Choroid plexus epithelial cell (primary cell): ENCODE measurements at regions not wholly inside any gene's neighbourhood (a gene's known extent, or its start where the extent isn't known, plus 50 kb on each side); places are given as distances from the start of the nearest gene placed in this dataset.

ENCODE experiments used
- DNase-seq: peaks from one replicate; pipeline ENCODE4 v3.0.0-alpha.2; 2010; ENCODE audit warnings: low read depth
- H3K4me3 ChIP-seq: 2 replicates; pipeline ENCODE4 v1.5.1; 2011; ENCODE audit warnings: low read depth, mild to moderate bottlenecking, control low read depth, low read length, moderate library complexity
- CTCF ChIP-seq: conservative IDR thresholded peaks from 2 replicates; pipeline ENCODE4 v1.5.1; 2011; ENCODE audit warnings: low read depth, mild to moderate bottlenecking, control low read depth, inconsistent platforms, low read length, moderate library complexity

DNA sequence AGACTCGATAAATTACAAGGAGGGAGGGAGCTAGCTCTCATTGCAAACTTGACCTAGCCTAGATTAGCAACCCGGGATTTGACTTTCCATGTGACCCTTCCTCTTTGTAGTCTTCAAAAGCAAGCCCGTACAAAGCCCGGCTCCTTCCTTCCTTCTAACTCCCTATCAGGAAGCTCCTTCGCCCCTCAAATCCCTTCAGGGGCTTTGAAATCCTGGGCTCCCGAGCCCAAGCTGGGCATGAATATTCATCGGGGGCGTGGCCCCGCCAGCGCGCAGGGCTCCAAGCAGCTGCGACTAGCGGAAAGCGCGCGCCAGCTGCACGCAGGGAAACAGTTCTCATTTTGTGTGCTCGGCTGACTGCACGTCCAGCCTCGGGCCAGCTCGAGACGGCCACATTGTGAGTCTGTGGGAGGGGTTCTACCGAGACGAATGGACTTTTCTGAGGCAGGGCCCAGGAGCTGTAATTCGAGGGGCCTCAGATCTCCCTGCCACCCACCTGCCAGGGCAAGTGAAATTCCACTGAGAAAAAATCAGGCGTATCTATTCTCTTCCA, 84.0 kb upstream of the PELI1 start:
- TF ChIP-seq CTCF = peak; percentile 23
- peak overlapping the region; percentile 56 for H3K4me3 ChIP-seq
- peak; percentile 69 for DNase-seq

DNA sequence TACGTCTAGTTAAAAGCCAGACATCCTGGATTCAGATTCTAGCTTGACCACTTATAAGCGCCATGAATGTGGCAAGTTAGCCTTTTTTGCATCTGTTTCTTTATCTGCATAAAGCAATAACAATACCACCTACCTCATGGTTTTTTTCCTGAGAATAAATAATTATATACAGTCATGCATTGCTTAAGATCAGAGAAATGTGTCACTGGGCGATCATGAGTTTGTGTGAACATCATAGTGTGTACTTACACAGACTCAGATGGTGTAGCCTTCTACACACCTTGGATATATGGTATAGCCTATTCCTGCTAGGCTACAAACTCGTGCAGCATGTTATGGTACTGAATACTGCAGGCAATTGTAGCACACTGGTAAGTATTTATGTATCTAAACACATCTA, 84.7 kb upstream of the PELI1 start:
- TF ChIP-seq CTCF = no peak
- H3K4me3 ChIP-seq = no peak overlapping the region
- DNase-seq = no peak

DNA sequence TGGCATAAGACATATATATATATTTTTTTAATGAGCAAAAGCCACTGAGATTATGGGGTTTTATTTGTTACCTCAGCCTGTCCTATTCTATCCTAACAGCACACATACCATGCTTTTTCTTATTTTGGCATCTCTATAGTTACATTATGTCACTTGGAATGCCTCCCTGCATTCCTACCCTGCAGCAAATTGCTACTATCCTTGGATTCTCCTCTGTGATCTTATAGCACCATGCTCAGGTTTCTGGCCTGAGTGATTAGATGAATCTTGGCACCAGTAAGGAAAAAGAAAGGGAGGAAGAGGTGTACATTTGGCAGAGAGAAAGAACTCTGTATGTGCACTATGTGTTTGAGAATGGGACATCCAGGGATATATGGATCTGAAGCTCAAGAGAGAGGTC, 86.3 kb upstream of the PELI1 start:
- no peak overlapping the region for H3K4me3 ChIP-seq
- no peak for DNase-seq
- no peak for TF ChIP-seq CTCF

- no peak for TF ChIP-seq CTCF
These were observed 88.0 kb upstream of the PELI1 start for GRCh38 chr2:64232266-64232665.

DNA sequence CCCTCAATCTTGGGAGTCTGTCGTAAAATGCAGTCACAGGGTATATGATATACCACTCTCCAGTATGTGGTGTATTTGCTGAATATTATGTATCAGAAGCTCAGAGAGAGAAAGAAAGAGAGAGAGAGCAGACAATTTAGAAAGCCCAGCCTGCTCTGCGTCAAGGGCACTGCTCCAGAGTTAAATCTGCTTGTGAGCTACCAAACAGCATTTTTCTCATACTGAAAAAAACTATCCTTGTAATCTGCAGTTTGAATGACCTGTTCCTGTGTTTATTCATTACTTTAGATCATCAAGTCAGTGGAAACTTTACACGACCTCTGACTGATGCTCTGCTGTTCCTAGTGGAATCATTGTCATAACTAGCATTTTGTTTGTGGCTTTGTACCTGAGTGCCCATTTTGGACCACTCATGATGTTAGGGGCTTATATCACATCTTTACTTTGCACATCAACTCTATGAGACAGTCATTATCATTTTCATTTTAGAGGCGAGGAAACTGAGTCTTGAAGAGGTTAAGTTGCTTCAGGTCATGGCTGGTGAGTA, 89.2 kb upstream of the PELI1 start:
- TF ChIP-seq CTCF = no peak
- DNase-seq = peak; percentile 18

More at GRCh38 chr2:64232266-64232665, 88.0 kb upstream of the PELI1 start:
- H3K4me3 ChIP-seq = no peak overlapping the region
- no peak for DNase-seq

GRCh38 chr2:64234150-64234549, 89.9 kb upstream of the PELI1 start:
- H3K4me3 ChIP-seq = no peak overlapping the region
- no peak for DNase-seq
- TF ChIP-seq CTCF = no peak

More for the DNA sequence above, 89.2 kb upstream of the PELI1 start:
- H3K4me3 ChIP-seq = no peak overlapping the region

GRCh38 chr2:64234785-64235184, 90.6 kb upstream of the PELI1 start:
- H3K4me3 ChIP-seq = no peak overlapping the region
- DNase-seq = no peak
- no peak for TF ChIP-seq CTCF
